Endothelial cell of hepatic sinusoid (primary cell): ENCODE measurements at regions not wholly inside any gene's neighbourhood (a gene's known extent, or its start where the extent isn't known, plus 50 kb on each side); places are given as distances from the start of the nearest gene placed in this dataset.
"Not testable (repeated sequence)": the region's sequence is repeated elsewhere in the genome, so short reads cannot be mapped to it uniquely, and the experiment has no call there.

Experiments
- in situ Hi-C: cut with HindIII; loops from 2 replicates; pipeline ENCODE4 v1.10.0; 2017; ENCODE audit warnings: low sequenced_read_pairs

GRCh38 chr3:8112587-8112986, 389.0 kb upstream of the LMCD1 start:
- in situ Hi-C loops = no loop called here

DNA sequence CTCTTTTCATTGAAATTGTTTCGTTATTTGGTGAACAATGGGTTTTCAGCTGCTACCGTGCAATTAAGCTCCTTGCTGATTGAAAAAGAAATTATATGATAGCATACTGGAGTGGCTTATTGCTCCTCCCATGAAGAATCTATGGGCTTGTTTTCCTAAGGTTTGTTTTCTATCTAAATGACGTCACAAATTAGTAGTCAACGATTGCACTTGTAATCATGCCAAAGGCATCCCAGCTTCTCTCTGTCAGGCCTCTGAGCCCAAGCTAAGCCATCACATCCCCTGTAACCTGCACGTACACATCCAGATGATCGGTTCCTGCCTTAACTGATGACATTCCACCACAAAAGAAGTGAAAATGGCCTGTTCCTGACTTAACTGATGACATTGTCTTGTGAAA, 388.0 kb upstream of the LMCD1 start:
- in situ Hi-C loops = no loop called here

- in situ Hi-C loops = no loop called here
Observed at GRCh38 chr3:8128686-8129085, 372.9 kb upstream of the LMCD1 start.

DNA sequence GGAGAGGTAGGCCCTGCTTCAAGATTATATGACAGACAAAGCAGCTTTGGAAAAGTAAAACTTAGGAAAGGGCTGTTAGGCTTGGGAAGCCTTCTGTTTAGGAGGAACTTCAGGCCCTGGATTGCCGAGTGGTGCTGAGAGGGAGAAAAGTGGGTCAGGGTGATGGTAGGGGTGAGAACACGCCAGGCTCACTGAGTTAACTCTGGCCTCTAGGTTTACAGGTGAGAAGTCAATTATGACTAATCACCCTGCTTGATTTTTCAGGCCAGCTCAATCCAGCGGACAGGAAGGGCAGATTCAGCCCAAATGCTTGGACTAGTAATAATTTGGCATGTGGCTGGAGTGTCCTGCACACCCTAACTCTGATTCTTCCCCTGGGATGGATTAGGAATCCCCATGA, 365.1 kb upstream of the LMCD1 start:
- in situ Hi-C loops = no loop called here

GRCh38 chr3:8143186-8143585, 358.4 kb upstream of the LMCD1 start:
- in situ Hi-C loops = no loop called here

DNA sequence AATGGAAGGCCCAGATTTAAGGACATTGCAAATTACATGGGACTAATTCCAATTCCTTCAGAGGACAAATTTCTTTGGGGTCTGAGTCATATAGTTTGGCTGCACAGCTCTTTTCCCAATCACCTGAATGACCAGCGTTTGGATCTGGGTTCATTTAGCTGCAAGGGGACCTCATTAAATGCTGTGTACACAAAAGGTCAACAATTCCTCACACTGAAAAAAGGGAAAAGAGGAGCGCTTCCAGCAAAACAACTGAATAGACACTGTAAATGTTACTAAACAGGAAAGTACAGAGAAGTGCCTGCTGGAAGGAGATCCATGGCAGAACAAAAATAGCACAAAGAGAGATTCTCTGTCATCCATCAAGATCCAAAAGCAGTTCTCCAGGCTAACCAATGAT, 356.0 kb upstream of the LMCD1 start:
- in situ Hi-C loops = no loop called here

DNA sequence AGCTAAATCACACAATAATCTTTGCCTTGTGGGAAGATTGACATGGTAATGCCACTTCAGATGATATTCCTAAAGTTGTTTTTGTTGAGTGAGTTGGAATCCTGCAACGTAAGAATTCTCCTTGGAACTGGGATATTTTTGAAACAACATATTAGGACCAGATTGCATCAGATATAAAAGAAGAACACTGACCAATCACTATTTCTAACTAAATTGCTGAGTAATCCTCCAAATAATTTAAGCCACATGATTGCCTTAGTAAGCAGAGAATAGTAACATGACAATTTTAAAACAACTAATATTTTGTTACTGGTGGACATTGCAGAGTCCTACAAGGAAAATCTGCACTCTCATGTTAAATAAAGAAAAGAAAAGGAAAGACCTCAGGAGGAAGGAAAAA, 353.9 kb upstream of the LMCD1 start:
- in situ Hi-C loops = no loop called here

GRCh38 chr3:8152821-8153418, 348.7 kb upstream of the LMCD1 start:
- in situ Hi-C loops = no loop called here

- in situ Hi-C loops = no loop called here
Observed at GRCh38 chr3:8153800-8154199, 347.8 kb upstream of the LMCD1 start.

DNA sequence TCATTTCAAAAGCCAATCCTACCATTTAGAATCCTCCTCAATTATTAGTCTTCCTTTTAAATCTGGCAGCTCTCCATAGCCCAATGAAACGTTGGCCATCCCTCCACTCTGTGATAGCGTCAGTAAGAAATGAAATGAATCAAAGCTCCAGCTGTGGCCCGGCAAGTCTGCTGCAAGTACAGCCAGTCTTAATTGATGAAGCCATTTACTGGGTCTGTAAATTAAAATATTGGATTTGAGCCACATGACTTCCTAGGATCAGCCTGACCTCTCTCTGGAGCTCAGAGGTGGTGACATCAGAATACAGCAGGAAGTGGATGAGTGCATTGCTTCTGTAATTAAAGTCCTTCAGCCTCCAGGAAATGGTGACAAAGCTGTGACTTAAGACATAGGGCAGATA, 347.0 kb upstream of the LMCD1 start:
- in situ Hi-C loops = loop anchor here (5.0 kb wide), 1 partner anchor 68 kb away; no protein-coding TSS in a partner anchor

DNA sequence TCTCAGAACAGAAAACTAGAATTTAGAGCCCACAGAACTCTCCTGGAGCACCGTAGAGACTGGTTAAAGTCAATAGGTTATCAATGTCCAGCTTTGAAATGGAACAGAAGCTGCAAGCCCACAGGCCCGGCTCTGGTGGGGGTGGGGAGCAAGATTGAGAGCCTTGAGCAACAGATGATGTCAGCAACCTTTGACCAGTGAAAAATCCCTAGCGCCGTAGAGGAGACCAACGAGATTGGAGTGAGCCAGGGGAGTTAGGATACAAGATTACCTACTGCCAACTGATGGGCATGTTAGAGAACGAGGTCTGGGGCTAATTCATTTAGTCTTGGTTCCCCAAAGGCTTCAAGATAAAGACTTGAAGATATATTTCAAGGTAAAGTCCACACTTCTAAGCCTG, 345.5 kb upstream of the LMCD1 start:
- in situ Hi-C loops = loop anchor here (5.0 kb wide), 1 partner anchor 66 kb away; no protein-coding TSS in a partner anchor

DNA sequence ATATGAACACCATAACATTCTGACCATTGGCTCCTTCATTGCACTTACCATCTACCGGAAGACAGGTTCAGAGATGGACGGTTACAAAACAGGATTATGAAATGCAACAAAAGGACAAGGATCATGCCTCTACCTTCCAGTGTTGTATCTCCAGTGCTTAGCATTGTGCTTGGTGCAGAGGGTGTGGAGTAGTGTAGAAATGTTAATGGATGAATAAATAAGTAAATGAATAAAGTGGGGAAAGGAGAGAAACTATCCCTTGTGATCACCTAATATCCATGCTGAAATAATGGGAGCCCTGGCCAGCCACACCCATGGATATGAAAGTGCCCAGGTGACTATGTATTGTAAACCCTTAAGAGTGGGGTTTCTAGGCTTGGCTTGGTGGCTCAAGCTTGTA, 344.8 kb upstream of the LMCD1 start:
- in situ Hi-C loops = loop anchor here (5.0 kb wide), 1 partner anchor 65 kb away; no protein-coding TSS in a partner anchor

DNA sequence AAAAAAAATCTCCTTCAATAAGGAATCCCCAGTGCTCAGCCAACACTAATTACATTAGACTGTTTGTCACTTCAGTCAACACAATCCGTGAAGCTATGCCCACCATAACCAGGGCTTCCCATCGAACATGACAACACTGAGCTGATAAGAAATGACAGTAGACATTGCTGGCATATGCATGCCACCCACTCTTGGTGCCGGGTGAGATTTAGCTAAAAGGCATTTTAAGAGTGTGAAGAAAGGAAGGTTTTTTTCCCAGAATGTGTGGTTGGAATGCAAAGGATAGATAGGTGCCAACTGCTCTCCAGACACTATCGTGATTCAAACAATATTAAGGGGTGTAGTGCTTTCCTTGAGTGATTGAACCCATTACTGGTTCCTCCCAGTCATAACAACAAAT, 344.0 kb upstream of the LMCD1 start:
- in situ Hi-C loops = loop anchor here (5.0 kb wide), 1 partner anchor 65 kb away; no protein-coding TSS in a partner anchor

GRCh38 chr3:8164145-8164544, 337.5 kb upstream of the LMCD1 start:
- in situ Hi-C loops = no loop called here

GRCh38 chr3:8166014-8166413, 335.6 kb upstream of the LMCD1 start:
- in situ Hi-C loops = no loop called here

- in situ Hi-C loops = no loop called here
Observed at GRCh38 chr3:8170971-8171508, 330.6 kb upstream of the LMCD1 start.

- in situ Hi-C loops = no loop called here
Observed at GRCh38 chr3:8173892-8174291, 327.7 kb upstream of the LMCD1 start.

GRCh38 chr3:8176759-8177483, 324.7 kb upstream of the LMCD1 start:
- in situ Hi-C loops = not testable (repeated sequence)

DNA sequence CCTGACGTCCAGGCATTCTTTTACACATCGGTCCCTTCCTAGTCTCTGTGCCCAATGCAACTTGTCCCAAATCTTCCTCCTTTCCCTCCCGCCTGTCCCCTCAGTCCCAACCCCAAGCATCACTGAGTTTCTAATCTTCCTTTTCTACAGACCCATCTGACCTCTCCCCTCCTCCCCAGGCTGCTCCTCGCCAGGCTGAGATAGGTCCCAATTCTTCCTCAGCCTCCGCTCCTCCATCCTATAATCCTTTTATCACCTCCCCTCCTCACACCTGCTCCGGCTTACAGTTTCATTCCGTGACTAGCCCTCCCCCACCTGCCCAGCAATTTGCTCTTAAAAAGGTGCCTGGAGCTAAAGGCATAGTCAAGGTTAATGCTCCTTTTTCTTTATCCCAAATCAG, 323.1 kb upstream of the LMCD1 start:
- in situ Hi-C loops = not testable (repeated sequence)

DNA sequence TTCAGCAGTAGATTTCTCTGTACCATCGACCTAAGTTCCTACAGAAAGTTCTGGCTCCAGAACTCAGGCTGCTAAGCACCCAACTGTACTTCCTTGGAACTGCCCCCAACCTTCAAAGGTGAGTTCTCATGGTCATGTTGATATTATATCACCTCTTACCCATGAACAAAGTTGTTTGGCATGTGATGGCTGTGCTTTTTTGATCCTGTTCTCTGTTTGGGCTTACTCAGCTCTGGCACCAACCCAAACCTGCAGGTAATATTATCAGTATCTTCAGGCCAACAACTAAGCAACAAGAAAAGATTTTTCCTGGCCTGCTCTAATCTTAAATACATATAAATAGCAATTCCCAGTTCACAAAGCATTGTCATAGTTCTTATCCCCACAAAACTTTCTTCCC, 318.7 kb upstream of the LMCD1 start:
- in situ Hi-C loops = no loop called here

- in situ Hi-C loops = no loop called here
Observed at GRCh38 chr3:8183627-8184026, 318.0 kb upstream of the LMCD1 start.

DNA sequence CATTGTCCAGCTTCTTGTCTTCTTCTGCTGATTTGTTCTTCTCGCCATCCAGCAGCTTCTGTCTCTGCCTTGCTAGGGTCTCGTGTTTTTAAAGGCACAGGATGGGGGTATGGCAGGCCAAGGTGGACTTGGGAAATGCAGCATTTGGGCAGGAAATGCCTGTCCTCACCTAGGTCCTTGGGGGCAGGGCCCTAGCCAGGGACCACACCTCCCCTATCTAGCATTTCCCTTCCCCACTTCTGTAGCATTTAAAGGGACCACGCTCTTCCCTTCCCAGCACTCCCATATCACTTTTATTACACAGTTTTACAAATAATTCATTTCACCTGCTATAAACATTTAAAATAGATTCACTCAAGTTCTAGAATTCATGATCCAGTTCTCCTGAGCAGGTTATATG, 315.4 kb upstream of the LMCD1 start:
- in situ Hi-C loops = no loop called here
